Tibial nerve (tissue), 4 donors: ENCODE measurements at regions not wholly inside any gene's neighbourhood (a gene's known extent, or its start where the extent isn't known, plus 50 kb on each side); places are given as distances from the start of the nearest gene placed in this dataset.

ENCODE experiments used
- DNase-seq, 2 donors: peaks; one replicate each; pipeline ENCODE4 v3.0.0-alpha.2; 2019; ENCODE audit warnings: low spot score in 2 of 2
- H3K27ac ChIP-seq, 4 donors: fragments of 200-600 bp; sonication (generic) in 3 of 4; one replicate each; pipeline ENCODE4 v1.5.1; 2017 to 2019; ENCODE audit warnings: mild to moderate bottlenecking in 1 of 4
- H3K27me3 ChIP-seq, 2 donors: fragments of 200-600 bp; sonication (generic) in 1 of 2; one replicate each; pipeline versions ENCODE4 v1.5.1 to v1.6.0; 2017 to 2019
- H3K36me3 ChIP-seq, 3 donors: fragments of 200-600 bp; sonication (generic); one replicate each; pipeline ENCODE4 v1.5.1; 2018 to 2019
- H3K4me1 ChIP-seq, 4 donors: fragments of 200-600 bp; sonication (generic) in 3 of 4; one replicate each; pipeline ENCODE4 v1.5.1; 2017 to 2019
- H3K4me3 ChIP-seq, 4 donors: fragments of 200-600 bp; sonication (generic) in 3 of 4; one replicate each; pipeline ENCODE4 v1.5.1; 2017 to 2019; ENCODE audit warnings: mild to moderate bottlenecking in 1 of 4, moderate library complexity in 1 of 4
- H3K9me3 ChIP-seq, 4 donors: fragments of 200-600 bp; sonication (generic) in 3 of 4; one replicate each; pipeline ENCODE4 v1.5.1; 2017 to 2019
- EP300 ChIP-seq, 2 donors: sonication (generic); formaldehyde crosslinking; IDR thresholded peaks; one replicate each; pipeline ENCODE4 v1.6.1; 2017; ENCODE audit warnings: antibody characterized with exemption in 2 of 2, mild to moderate bottlenecking in 1 of 2
- POLR2A ChIP-seq, 2 donors: fragments of 450-650 bp; IDR thresholded peaks; one replicate each; pipeline ENCODE4 v1.6.1; 2017; ENCODE audit warnings: antibody characterized with exemption in 2 of 2, mild to moderate bottlenecking in 2 of 2, moderate library complexity in 2 of 2
- WGBS, 2 donors: methylation state at CpG; one replicate each; pipeline ENCODE4 v1.1.5; 2018; 5-methylcytosine and 5-hydroxymethylcytosine counted together
- TF ChIP-seq, protein P1 (sequence below), 5 experiments: fragments of 200-600 bp in 3 of 5; fragments of 450-650 bp in 2 of 5; sonication (generic) in 3 of 5; IDR thresholded peaks; one replicate each; pipeline ENCODE4 v1.5.1; 2016 to 2019; ENCODE audit warnings: antibody characterized with exemption in 5 of 5, mild to moderate bottlenecking in 3 of 5, moderate library complexity in 2 of 5

DNA sequence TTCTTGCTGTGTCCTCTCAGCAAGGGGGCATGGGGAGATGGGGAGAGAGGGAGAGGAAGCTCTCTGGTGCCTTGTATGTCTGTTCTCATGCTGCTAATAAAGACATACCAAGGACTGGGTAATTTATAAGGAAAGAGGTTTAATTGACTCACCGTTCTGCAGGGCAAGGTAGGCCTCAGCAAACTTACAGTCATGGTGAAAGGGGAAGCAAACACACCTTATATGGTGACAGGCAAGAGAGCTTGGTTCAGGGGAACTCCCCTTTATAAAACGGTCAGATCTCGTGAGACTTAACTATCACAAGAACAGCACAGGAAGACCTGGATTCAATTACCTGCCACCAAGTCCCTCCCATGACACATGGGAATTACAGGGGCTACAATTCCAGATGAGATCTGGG, 464.7 kb upstream of the CELF2 start:
- Histone ChIP-seq H3K36me3 (no peaks in the 10 kb centered on the region), H3K4me3 (no peak overlapping the region), H3K4me1 (no peaks in the 10 kb centered on the region), H3K27ac (no peak overlapping the region), H3K27me3 (no peaks in the 10 kb centered on the region), H3K9me3 (no peaks in the 10 kb centered on the region)
- TF ChIP-seq POLR2A (IDR thresholded peaks at IDR 0.05) (no peak), EP300 (IDR thresholded peaks at IDR 0.05) (no peak)
- TF ChIP-seq, protein P1, sequence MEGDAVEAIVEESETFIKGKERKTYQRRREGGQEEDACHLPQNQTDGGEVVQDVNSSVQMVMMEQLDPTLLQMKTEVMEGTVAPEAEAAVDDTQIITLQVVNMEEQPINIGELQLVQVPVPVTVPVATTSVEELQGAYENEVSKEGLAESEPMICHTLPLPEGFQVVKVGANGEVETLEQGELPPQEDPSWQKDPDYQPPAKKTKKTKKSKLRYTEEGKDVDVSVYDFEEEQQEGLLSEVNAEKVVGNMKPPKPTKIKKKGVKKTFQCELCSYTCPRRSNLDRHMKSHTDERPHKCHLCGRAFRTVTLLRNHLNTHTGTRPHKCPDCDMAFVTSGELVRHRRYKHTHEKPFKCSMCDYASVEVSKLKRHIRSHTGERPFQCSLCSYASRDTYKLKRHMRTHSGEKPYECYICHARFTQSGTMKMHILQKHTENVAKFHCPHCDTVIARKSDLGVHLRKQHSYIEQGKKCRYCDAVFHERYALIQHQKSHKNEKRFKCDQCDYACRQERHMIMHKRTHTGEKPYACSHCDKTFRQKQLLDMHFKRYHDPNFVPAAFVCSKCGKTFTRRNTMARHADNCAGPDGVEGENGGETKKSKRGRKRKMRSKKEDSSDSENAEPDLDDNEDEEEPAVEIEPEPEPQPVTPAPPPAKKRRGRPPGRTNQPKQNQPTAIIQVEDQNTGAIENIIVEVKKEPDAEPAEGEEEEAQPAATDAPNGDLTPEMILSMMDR (IDR thresholded peaks at IDR 0.05), result no peak
- DNase-seq, result no peak
- 85 to 91% methylated on average over 3 of the region's 3 CpGs for WGBS, 2 donors

DNA sequence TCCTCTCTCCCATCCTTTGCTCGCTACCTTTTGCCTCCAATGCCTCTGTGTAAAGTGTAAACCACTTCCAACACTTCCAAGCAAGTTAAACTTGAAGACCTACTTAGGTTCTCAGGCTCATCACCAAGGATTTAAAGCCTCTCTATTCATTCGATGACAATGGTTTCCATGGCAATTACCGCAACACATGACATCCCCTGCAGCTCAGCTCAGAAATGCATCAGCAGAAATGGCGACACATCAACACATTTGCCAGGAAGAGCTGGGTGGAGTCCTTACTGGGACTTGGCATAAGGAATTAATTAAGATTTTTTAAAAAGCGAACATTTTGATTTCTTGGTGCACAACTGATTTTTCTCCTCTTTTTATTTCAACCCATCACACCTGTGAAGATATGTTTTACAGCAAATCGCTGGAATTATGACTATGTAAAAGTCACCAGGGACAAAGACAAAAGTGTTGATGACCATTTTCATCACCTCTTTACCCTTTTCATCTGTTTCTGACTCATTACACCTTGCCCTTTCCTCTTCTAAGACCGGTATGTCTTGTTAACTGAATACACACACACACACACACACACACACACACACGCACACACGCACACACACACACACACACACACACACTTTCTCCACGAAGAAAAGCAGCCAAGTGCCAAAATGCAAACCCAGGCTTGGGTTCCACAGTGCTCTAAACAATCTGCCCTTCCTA, 453.4 kb upstream of the CELF2 start:
- TF ChIP-seq EP300 (IDR thresholded peaks at IDR 0.05), result no peak
- TF ChIP-seq POLR2A (IDR thresholded peaks at IDR 0.05), result no peak
- TF ChIP-seq, protein P1 (IDR thresholded peaks at IDR 0.05), result no peak

DNA sequence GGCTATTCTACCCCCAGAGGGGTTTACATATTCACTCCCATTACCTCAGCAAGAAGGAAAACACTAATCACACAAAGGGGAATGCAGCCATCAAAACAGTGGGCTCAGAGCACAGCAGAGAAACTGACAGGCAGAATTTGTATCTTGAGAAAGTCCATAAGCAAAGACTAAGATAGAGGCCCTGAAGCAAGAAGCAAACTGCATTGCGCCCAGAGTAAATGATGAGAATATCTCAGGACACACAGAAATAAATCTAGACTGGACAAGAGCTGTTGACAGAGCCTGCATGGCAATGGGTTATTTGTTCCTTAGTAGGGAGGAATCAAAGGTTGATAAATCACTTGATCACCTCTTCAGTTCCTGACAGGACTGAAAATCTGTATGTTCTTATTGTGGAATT, 440.7 kb upstream of the CELF2 start:
- TF ChIP-seq, protein P1 (IDR thresholded peaks at IDR 0.05), result no peak
- no peak for TF ChIP-seq EP300 (IDR thresholded peaks at IDR 0.05)
- TF ChIP-seq POLR2A (IDR thresholded peaks at IDR 0.05), result no peak
- 92 to 93% methylated on average over 1 of the region's 1 CpG for WGBS, 2 donors

More for the DNA sequence above, 453.4 kb upstream of the CELF2 start:
- Histone ChIP-seq H3K4me3 (no peak overlapping the region), H3K27ac (no peak overlapping the region), H3K4me1 (peaks cover 0 to 5% (median 0%) of the 10 kb centered on the region in 4 donors), H3K9me3 (no peaks in the 10 kb centered on the region), H3K27me3 (no peaks in the 10 kb centered on the region), H3K36me3 (no peaks in the 10 kb centered on the region)
- WGBS, 2 donors, result 75 to 76% methylated on average over 10 of the region's 10 CpGs
- DNase-seq, result no peak

DNA sequence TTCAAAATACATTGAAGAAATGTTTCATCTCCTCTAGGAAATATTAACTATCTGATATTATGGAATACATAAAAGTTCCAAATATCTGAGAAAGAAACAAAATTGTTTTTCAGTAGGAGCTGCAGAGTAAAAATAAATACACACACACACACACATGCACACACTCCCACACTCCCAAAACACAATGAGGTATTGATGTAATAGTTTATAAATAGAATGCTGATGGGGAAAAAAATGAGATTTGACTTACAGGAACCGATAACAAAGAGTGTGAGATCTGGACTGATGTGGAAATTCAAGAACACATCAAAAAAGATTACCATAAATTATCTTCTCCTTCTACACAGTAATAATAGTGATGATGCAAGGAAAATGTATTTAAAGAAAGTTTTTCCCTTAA, 438.0 kb upstream of the CELF2 start:
- no peaks in the 10 kb centered on the region for H3K9me3 ChIP-seq
- 16 to 27% methylated on average over 1 of the region's 1 CpG for WGBS, 2 donors
- no peak for DNase-seq
- TF ChIP-seq, protein P1 (IDR thresholded peaks at IDR 0.05), result no peak
- no peak for TF ChIP-seq EP300 (IDR thresholded peaks at IDR 0.05)
- no peak for TF ChIP-seq POLR2A (IDR thresholded peaks at IDR 0.05)
- no peaks in the 10 kb centered on the region for H3K27me3 ChIP-seq
- no peak overlapping the region for H3K27ac ChIP-seq
- no peaks in the 10 kb centered on the region for H3K36me3 ChIP-seq
- no peak overlapping the region for H3K4me3 ChIP-seq
- peaks cover 0 to 2% (median 0%) of the 10 kb centered on the region in 4 donors for H3K4me1 ChIP-seq

More for the DNA sequence above, 440.7 kb upstream of the CELF2 start:
- H3K36me3 ChIP-seq, result no peaks in the 10 kb centered on the region
- no peak for DNase-seq
- H3K4me1 ChIP-seq, result no peaks in the 10 kb centered on the region
- no peaks in the 10 kb centered on the region for H3K9me3 ChIP-seq
- no peak overlapping the region for H3K4me3 ChIP-seq
- no peak overlapping the region for H3K27ac ChIP-seq
- no peaks in the 10 kb centered on the region for H3K27me3 ChIP-seq

DNA sequence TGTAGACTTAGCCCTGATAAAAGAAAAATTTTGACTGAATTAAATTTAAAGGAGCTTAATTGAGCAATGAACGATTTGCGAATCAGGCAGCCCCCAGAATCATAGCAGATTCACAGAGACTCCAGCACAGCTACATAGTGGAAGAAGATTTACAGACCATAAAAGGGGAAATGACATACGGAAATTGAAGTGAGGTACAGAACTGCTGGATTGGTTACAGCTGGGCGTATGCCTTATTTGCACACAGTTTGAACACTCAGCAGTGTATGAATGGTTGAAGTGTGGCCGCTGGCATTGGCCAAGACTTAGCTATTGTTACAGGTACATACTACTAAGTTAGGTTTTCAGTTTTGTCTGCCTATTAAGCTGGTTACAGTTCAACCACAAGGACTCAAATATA, 433.5 kb upstream of the CELF2 start:
- Histone ChIP-seq H3K9me3 (no peaks in the 10 kb centered on the region), H3K36me3 (no peaks in the 10 kb centered on the region), H3K4me1 (peaks cover 0 to 9% (median 0%) of the 10 kb centered on the region in 4 donors), H3K27ac (no peak overlapping the region), H3K4me3 (no peak overlapping the region), H3K27me3 (no peaks in the 10 kb centered on the region)
- no peak for DNase-seq
- TF ChIP-seq, protein P1 (IDR thresholded peaks at IDR 0.05), result no peak
- no peak for TF ChIP-seq EP300 (IDR thresholded peaks at IDR 0.05)
- TF ChIP-seq POLR2A (IDR thresholded peaks at IDR 0.05), result no peak
- 83 to 89% methylated on average over 5 of the region's 5 CpGs for WGBS, 2 donors
